ENCODE measurements at regions not wholly inside any gene's neighbourhood (a gene's known extent, or its start where the extent isn't known, plus 50 kb on each side); places are given as distances from the start of the nearest gene placed in this dataset.
"Not testable (repeated sequence)": the region's sequence is repeated elsewhere in the genome, so short reads cannot be mapped to it uniquely, and the experiment has no call there.

DNA sequence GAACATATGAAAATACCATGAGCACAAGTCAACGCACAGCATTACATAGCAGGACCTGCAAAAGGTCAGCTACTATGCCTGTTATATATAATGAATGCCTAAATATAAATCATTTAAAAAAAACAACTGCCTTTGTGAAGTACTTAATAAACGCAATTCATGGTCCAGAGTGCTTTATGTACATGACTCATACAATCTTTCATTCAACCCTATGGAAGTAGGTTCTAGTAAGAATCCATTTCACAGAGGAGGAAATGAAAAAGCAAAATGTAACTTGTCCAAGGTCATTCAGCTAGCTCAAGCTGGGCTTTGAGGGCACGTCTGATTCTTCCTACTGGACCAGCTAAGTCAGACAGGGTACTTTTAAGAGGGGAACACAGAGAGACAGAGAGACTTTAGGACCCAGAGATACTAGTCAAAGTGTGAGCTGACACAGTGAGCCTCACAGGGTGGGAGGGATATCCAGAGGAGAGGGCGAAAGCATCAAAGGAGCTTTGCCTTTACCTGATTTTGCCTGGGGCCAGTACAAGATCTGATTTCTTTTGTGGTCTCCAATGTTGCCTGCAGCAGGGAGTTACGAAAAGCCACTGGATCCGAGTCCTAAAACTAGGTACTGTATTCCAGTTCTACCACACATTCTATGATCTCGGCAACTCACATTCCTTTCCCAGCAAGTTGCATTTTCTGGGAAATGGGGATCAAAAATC lies 83.4 kb upstream of the ZFHX3 start:
- DNase-seq, result no peak

DNA sequence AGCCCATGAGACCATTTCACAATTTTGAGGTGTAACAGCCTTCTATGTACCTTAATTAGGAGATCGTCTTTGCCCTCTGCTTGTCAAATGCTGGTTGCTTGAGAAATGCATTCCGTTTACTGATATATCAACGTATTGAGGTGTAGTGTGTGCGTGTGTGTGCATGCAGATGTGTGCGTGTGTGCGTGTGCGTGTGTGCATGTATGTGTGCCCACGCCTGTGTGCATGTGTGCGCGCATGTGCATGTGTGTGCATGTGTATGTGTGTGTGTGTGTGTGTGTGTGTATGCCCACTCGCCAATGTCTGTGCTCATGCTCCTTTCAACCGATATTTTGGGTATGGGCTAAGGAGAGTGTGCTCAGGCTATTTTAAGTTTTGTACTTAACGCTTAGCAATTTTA lies 81.5 kb upstream of the ZFHX3 start:
- DNase-seq, result no peak

DNA sequence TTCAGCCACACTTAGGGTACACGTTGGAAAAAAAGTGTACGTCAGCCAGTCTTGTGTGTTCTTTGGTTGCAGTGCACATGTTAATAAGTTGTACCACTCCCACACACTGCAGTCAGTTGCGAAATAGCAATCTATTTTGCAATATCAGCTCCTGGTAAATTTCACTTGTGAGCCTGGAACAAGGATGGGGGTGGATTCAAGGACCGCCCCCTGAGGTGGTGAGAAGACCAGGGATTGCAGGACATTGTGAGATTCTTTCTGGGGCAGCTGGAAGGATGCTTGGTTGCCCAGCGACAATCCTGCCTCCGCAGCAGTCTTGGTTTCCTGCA lies 78.6 kb upstream of the ZFHX3 start:
- no peak for DNase-seq

DNA sequence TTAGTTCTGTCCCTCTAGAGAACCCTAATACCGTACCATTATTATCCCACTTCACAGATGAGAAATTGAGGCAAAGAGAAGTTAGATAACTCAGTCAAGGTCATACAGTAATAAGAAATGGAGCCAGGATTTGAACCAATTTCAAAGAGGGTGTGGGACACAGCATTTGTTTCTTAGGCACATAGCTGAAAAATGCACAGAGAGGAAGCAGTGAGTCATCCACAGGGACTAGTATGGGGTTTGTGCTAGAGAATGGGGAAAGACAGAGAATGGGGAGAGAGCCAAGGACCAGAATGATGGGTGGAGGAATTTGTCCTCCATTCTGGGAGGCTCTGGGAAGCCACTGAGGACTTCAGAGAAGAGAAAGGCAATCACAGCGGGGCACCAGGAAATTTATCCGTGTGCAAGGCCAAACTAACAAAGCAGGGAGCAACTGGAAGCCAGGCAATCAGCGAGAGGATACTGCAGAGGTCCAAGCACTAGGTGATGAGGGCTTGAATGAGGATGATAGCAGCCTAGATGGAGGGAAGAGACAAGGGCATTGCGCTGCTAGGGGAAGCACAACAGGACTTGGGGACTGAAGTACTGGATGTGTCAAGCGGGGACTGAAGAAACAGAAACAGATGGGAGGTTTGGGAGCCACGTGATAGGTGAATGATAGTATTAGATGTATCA lies 78.1 kb upstream of the ZFHX3 start:
- no peak for DNase-seq

DNA sequence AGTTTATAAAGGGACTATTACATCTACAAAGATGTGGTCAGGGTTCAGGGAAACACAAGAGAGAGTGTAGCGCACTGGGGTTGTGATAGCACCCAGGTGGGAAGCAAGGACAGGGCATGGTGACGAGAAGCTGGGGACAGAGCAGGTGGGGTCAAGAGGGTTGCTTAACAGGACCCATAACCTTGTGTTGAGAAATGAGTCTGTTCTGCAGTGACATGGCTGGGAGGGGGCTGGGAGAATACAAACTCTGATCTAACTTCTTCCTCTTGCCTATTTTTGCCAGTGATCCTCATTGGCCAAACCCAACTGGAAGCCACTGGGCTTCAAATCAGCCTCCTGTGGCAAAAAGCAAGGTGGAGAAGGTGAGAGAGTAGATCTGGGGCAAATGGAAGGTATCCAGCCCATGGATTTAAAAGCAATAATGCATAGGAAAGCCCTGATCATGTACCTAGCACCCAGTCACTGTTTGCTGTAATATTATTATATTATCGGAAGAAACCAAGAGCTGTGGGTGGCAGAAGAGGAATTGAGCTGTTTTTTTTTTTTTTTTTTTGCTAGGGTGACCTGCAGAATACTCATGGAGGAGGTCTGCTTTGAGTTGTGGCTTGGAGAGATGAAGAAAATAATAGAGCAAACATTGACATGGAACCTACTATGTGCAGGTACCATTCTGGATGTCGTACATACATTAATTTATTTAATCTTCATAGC lies 76.9 kb upstream of the ZFHX3 start:
- DNase-seq, result no peak

DNA sequence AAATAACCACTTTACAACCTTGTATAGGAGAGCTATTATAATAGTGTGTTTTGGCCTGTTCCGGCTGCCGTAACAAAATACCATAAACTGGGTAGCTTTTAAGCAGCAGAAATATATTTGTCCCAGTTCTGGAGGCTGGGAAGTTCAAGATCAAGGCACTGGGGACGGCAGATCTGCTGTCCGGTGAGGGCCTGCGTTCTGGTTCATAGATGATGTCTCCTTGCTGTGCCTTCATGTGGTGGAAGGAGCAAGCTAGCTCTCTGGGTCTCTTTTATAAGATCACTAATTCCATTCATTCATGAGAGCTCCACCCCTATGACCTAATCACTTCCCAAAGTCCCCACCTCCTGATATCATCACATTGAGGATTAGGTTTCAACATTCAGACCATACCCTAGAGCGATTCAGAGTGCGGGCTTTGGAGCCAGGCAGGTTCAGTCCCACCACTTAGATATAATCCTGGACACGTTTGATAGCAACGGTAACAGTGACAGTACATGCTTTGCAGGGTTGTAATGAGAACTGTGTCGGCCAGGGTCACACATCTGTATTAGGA lies 76.2 kb upstream of the ZFHX3 start:
- DNase-seq, result no peak

DNA sequence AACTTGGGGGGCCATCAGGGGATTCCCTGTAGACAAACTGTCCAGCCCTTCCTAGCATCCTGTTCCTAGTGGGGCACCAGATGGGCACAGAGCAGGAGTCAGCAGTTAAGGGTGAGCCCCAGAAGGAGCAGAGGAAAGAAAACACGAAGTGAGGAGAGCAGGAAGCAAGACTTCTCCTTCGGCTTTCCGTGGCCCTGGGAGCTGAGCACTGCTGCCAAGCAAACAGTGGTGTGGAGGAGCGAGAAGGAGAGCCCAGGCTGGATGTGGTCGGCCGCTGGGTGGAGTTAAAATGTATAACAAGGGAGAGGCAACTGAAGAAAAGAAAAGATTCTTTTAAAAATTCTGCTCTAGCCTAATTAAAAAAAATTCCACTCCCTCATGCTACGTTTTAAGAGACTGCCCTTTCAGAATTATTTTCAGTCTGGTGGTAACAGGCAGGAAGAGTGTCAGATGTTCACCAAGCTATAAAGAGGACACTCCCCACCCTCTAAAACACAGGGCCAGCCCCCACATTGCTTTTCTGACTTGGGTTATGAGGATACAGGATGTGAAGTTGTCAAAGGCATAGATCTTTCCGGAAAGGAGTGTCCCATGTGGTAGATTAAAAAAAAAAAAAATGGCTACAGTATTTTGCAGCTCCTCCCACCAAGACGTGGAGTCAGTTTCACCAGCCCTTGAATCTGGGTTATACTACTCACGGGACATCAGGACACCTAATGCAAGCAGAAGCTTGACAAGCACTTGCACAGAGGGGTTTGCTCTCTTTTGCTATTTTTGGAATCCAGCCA lies 74.9 kb upstream of the ZFHX3 start:
- no peak for DNase-seq

DNA sequence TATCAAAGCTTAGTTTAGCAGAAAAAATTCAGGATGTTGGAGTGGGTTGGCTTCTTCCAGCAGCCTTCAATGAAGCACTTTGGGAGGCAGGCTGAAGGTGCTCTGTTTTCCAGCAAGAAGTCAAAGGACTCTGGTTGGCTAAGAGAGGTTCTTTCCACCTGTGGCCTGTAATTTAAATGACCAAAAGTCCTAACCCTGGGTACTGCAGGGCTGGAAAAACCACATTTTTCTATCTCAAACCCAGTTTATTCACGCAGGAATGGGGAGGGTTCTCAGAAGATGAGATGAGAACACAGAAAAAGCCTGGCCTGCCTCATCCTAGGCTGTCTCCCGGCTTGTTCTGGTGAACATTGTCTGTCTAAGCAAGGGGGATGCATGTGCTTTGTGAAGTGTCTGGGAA lies 68.6 kb upstream of the ZFHX3 start:
- DNase-seq, result no peak

DNA sequence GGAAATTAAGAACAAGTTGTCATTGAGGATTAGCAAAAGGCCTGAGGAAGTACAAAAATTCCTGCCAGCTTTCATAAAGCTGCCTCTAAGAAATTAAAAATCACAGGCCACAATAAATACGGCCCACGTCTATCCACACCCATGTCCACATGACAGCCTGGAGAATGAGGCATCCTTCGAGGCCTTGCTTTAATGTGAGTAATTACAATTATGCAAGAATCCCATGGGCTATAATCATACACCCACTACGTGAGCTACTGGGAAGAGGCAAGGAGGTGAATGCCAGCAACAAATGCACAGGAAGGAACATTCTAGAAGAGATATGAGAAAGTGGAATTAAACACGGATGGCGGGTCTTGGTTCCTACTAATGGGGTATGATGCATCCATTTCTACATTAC lies 65.4 kb upstream of the ZFHX3 start:
- no peak for DNase-seq

DNA sequence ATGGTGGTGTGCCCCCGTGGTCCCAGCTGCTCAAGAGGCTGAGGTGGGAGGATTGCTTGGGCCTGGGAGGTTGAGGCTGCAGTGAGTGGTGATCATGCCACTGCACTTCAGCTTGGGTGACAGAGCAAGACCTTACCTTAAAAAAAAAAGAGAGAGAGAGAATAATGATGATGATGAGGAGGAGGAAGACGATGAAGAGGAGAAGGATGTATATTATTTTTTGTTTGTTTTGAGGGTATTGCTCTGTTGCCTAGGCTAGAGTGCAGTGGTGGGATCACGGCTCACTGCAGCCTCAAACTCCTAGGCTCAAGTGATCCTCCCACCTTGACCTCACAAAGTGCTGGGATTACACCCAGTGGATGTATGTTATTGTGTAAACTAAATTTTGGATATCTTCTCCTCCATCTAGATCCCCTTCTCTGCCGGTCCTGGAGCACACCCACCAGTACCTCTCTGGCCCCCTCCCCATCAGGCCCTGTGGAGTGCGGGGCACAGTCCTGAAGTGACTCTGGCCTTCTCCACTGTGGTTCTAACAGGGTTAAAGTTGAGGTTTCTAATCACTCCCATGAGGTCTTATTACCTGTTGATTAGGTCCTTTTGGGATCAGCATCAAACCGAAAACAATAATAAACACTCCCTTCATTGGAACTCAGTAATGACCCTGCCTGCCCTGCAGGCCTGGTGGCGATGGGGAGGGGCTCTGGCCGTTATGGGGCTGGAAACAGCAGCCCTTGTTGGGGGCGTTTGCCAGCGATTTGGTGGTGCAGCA lies 60.5 kb upstream of the ZFHX3 start:
- no peak for DNase-seq

DNA sequence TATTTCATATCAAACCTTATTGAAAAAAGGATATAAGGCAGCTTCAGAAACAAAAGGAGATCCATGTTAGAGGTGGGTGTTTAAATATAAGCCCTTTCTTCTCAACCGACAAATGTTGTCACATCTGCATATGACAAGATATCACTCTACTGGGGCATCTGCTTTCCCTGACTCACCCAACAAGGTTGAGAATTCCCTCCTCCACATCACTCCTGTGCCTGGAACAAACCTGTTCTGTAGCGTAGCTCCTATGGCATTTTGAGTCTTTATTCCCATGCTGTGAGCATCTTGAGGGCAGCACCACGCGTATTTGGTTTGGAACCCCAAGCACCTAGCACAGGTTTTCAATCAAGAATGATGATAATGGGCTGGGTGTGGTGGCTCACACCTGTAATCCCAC lies 59.4 kb upstream of the ZFHX3 start:
- DNase-seq, result no peak

DNA sequence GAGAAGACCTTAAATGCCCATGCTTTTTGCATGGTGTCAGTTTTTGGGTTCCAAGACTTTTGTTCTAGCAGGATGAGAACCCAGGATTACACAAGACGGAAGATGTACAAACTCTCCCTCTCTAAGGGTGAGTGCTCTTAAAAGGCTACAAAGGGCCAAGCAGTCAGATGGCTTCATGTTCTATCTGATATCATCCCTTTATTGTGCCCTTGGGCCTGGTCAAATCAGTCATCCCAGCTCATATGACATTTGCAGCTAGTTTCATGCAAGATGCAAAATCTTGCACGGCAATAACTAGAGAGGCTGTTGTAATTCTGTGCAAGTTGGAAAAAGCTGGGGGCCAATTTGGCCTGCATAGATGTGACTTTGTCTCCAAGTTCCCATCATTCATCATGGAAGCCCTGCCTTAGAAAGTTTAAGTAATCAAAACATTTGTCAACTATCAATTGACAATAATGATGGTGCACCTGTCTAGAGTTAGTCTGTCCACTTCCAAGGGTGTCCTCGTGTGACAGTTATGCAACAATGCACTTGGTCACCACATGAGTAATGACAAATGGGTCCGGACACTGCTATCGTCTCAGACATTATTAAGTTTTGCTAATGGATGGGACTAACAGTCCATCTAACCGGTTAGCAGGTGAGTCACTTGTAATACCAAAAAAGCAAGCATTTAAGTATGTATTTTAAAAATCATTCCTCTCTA lies 58.6 kb upstream of the ZFHX3 start:
- DNase-seq, result no peak

DNA sequence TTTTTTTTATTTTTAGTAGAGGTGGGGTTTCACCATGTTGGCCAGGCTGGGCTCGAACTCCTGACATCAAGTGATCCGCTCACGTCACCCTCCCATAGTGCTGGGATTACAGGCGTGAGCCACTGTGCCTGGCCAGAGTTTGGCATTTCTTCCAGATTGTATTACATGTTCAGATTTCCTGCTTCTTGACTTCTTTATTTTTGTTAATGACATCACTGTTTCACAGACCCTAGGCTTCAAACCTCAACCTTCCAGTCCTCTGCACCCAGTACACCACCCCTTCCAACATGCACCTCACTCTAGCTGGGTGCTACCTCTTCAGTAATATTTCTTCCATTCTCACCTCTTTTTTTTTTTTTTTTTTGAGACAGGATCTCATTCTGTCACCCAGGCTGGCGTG lies 53.6 kb upstream of the ZFHX3 start:
- DNase-seq, result no peak

DNA sequence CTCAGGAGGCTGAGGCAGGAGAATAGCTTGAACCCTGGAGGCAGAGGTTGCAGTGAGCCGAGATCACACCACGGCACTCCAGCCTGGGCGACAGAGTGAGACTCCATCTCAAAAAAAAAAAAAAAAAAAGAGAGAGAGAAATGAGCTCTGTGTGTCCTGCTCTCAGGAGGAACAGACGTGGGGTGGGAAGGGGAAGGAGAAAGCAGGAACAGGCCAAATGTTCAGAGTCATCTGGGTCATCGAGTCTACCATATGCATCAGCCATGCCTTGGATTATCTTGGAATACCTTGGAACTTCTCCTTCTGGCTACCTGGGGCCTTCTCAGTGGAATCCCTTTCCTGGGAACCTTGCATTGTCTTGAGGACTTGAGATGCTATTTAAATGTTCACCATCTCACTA lies 51.7 kb upstream of the ZFHX3 start:
- DNase-seq, result not testable (repeated sequence)

Measured in stimulated activated CD4-positive, alpha-beta T cell treated with anti-CD3 and anti-CD28 coated beads, Interleukin-15, amount 100 ng/mL, for 24 hours (primary cell).